RCC 7860 (cell line): ENCODE measurements at regions not wholly inside any gene's neighbourhood (a gene's known extent, or its start where the extent isn't known, plus 50 kb on each side); places are given as distances from the start of the nearest gene placed in this dataset.
"Not testable (repeated sequence)": the region's sequence is repeated elsewhere in the genome, so short reads cannot be mapped to it uniquely, and the experiment has no call there.

Experiments used
- DNase-seq: peaks from one replicate; pipeline ENCODE4 v3.0.0-alpha.2; 2015; ENCODE audit warnings: low spot score
- FAIRE-seq: peaks from 2 replicates; lab custom pipeline; 2012; peaks lifted over from hg19 to GRCh38; lab: Jason Lieb, UNC

DNA sequence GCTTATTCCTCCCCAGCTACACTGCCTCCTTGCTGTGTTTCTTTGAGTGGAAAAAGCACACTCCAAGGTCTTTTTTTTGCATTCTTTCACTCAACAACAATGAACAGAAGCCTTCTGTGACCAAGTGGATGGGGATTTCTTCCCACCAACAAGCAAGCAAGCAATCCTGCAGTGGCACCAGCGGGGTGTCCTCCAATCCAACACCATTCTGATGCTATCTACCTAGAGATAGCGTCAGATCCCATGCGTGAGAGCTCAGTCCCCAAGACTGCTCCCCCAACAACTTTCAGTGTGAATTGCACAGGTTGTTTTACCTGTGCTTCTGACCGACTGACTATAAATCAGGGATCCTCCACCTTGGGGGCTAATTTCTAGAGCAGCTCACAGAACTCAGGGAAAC is 311.0 kb upstream of the PODXL start:
- no peak for FAIRE-seq
- DNase-seq, result no peak

DNA sequence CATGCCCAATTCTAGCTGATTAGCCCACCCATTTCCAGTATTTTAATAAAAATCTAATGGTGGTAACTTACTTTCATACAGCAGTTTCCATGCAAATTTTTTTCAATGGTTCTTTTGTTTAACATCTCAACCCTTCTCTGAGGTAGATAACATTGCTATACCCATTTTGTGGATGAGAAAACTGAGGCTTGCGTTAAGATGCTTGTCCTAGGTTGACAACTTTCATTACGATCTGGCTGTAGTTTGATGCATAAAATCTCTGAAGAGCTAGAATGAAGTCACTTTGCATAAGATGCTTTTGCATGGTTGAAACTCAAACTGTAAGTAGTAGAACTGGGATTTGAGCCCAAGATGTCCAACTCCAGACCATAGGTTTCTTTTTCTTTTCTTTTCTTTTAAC is 309.5 kb upstream of the PODXL start:
- DNase-seq (no peak), FAIRE-seq (no peak)

GRCh38 chr7:131861620-131862346 is 305.4 kb upstream of the PODXL start:
- no peak for FAIRE-seq

GRCh38 chr7:131859147-131859821 is 302.9 kb upstream of the PODXL start:
- DNase-seq, result peak; percentile 50
- no peak for FAIRE-seq

More at GRCh38 chr7:131861620-131862346, 305.4 kb upstream of the PODXL start:
- no peak for DNase-seq

DNA sequence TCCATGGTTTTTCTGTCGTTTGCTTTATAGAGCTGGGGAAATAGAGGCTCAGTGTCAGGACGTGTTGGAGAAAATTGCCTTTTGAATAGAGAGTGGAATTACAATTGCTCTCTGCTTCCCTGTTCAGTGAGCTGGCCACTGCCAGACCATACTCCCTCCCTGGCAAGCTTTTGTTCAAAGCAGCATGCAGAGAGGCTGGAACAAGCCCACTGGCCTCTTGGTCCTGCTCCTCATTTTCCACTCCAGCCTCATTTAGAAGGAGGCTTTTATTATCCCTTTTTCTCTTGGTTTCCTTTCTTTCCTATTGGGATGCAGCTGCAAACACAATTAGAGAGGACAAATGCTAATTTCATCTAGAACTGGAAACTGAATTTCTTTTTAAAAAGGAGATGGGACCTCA is 302.2 kb upstream of the PODXL start:
- no peak for DNase-seq
- no peak for FAIRE-seq

GRCh38 chr7:131849472-131849871 is 293.0 kb upstream of the PODXL start:
- FAIRE-seq (no peak), DNase-seq (no peak)

- FAIRE-seq (no peak), DNase-seq (no peak)
Measured at GRCh38 chr7:131848033-131848432, 291.6 kb upstream of the PODXL start.

- FAIRE-seq, result no peak
- no peak for DNase-seq
Measured at GRCh38 chr7:131845573-131846314, 289.3 kb upstream of the PODXL start.

DNA sequence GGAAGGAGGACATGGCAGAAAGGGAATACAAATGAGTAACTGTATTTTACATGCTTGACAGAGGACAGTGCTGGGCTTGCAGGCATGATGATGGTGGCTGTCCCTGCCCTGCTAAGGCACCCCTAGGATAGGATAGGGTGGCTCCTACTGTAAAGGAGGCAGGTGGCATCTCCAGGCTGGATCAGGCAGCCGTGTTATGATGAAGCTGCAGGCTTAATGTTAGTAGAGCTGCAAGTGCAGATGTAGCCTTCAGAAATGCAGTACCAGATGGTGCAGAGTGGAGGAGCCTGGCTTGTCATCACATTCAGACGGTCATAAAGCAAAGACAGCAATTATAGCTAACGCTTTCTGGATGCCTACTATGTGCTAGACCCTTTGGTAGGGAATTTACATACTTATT is 287.9 kb upstream of the PODXL start:
- no peak for DNase-seq
- no peak for FAIRE-seq

DNA sequence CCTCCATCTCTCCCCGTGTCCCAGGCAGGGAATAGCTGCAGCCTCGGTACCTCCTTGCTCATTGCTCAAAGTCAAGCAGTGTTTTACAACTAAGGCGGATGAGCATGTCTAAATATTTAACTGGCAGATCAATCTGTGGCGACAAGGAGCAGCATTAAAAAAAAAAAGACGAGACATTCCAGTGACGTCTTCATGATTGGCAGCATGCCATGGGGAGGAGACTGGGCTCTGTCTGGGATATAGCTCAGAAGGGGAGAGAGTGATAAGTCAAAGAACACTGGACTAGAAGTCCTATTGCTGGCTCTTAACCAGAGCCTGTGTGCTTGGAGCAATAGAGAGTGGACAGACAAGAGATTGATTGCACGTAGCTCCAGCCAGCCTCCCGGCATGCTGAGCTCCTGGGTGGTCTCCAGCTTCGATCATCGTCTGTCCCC is 287.5 kb upstream of the PODXL start:
- no peak for DNase-seq
- FAIRE-seq, result no peak

DNA sequence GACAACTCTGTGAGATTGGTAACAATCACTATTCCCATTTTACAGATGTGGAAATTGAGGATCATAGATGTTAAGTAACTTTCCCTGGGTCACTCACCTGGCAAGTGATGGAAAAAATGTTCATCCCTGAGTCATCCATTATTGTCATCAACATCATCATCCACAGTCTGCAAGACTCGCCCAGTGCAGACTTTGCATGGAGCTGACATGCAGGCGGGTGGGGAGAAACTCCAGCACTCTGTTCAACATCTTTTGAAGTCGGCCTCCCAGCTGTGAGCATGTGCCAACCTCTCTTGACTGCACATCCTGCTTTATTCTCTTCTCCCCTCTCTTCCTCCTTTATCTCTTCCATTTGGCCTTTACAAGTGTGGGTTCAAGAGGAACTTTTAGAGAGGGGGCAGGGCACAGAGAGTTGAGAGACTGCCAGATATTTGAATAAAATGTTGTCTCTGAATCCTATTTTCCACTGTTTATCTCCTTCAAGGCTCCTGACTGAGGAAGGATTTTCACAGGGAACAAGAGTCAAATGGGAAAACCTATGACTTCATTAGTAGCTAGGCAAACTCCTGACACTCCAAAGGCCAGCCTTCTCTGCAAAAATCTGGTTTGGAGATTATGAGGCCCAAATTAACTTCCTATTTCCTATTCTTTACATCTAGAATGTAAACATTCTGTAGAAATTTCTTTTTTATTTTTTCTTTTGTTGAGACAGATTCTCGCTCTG is 283.7 kb upstream of the PODXL start:
- no peak for DNase-seq
- no peak for FAIRE-seq

DNA sequence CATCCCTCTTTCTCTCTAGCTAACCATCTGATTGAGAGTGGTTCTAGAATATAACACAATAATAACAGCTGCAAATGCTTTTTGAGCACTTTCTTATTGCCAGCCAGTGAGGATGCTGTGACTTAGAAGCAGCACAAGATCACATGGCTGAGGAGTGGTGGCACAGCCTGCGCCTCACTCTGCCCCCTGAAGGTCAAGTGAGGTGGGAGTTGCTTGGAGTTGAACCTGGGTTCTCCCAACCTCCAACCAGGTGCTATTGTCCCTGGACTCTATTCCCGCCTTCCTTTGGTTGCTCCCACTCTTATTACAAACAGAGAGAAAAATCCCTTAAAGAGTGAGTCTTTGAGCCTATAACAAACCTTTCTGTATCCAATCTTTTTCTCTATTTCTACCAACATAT is 280.3 kb upstream of the PODXL start:
- DNase-seq (no peak), FAIRE-seq (no peak)

- DNase-seq, result no peak
- no peak for FAIRE-seq
Measured at GRCh38 chr7:131835141-131835540, 278.7 kb upstream of the PODXL start.

- DNase-seq (no peak), FAIRE-seq (no peak)
Measured at GRCh38 chr7:131830681-131831080, 274.3 kb upstream of the PODXL start.

DNA sequence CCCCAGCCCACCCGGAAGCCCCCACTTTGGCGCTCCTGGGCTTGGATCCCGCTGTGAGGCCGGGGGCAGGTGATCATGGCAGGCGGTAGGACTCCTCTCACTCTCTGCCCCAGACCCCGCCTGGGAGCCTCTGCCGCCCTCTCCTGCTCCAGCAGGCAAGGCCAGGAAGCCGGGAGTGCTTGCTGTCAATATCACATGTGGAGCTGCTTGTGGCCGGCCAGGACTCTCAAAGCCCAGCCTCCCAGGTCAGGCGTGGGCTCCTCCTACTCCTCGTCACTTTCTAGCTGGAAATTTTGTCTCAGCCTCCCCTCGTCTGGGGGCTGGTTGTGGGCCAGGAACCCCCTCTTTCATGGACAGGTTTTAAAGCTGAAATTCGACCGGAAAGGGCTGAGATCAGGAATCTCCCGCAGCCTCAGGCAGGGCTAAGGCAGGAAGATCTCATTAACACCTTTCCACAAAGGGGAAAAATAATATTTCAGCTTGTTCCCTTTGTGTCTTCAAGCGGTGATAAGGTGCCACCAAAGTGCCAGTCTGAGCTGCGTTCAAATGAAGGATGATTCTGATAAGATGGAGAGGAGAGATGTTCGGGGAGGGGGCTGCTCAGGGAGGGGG is 273.6 kb upstream of the PODXL start:
- DNase-seq, result no peak

DNA sequence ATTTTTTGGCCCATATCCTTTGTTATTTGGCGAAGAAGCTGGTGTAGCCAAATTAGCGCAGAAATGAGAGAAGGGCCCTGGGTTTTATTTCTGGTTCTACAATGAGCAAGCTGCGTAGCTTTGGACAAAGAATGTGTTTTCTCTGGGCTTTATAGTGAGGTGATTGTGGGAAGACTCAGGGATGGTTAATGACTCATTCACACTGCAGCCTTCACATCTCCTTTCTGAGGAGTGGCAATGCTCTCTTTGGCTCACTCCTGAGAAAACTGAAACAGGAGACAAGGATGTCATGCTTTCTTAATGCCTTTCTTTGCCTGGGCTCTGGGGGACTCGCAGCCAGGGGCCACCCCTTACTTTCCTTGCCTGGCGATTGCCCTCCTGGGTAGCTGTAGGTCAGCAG is 271.0 kb upstream of the PODXL start:
- FAIRE-seq (no peak), DNase-seq (no peak)

More for the DNA sequence above, 273.6 kb upstream of the PODXL start:
- no peak for FAIRE-seq

DNA sequence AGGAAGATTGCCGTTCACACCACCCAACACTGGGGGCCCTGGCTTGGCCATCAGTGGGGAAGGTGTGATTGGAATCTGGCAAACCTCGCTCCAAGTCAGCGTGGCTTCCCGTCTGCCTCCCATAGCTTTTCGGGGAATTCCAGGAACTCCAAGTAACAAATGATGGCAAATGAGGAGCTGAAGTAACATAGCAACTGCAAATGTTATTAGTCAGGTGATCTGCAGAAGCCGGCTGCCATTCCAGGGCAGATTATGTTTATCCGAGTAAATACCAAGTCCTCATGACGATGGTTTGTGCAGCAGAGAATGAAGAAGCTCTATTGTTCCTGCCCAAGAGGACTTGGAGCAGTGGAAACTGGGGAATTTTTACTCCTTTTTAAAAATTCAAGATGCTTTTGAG is 270.5 kb upstream of the PODXL start:
- no peak for FAIRE-seq
- DNase-seq, result peak; percentile 14

DNA sequence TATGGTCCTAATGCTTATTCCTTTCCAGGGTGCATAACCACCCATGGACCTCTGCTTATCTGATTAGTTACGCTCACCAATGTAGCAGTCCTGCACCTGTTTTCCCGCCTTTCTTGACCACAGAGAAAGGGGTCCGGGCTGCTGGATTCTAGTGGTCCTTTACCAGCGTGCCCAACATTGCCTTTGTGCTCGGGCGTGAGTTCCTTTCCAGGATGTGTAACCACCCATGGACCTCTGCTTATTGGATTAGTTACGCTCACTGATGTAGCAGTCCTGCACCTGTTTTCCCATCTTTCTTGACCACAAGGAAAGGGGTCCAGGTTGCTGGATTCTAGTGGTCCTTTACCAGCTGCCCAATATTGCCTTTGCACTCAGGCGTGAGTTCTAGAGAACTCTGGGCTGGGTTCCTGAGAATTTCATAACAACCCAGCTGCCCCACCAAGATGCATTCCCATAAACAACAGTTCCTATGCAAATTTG is 267.6 kb upstream of the PODXL start:
- DNase-seq, FAIRE-seq: not testable (repeated sequence)

DNA sequence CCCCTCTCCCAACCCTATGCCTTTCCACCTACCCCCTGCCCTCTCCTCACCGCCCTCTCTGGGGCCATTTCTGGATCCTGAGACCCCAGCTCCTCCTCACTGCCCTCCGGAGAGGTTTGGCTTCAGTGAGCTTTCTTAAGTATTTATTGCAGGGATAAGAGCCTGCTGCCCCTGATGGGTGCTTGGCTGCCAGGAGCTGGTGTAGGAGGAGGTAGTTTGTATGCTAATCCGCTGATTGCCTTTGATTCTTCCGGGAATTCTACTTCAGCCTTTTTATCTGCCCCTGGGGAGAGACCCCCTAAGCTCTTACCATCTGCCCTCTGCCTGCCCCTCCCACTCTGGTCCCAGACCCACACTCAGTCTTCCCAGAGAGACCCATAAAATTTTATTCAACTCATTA is 263.5 kb upstream of the PODXL start:
- FAIRE-seq (no peak), DNase-seq (no peak)

DNA sequence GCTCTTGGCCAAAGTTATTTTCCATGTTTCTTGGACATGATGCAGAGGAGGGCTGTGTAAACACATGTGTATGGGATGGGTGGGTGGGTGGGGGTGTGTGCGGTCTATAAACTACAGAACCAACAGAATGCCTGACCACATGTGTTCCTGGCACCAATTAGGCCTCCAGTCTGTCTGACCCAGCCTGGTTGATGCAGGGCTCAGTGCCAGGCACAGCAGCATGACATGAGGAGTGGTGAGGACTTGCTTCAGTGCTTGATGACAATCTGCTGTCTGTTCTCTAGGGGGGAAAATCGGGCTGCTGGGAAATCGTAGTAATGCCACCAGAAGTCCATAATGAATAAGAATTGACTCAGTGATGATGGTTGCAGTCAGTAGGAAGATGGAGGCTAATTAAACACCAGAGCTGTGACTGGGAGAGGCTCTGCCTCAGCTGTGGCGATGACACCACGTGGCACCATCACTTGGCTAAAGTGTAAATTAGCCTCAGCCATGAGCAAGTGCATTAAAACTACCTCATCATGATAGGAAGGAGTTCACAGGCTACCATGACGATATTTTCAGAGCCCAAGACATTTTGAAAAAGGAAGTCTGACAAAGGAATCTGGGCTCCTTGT is 260.1 kb upstream of the PODXL start:
- FAIRE-seq (no peak), DNase-seq (no peak)
